ENCODE measurements at regions not wholly inside any gene's neighbourhood (a gene's known extent, or its start where the extent isn't known, plus 50 kb on each side); places are given as distances from the start of the nearest gene placed in this dataset.

DNA sequence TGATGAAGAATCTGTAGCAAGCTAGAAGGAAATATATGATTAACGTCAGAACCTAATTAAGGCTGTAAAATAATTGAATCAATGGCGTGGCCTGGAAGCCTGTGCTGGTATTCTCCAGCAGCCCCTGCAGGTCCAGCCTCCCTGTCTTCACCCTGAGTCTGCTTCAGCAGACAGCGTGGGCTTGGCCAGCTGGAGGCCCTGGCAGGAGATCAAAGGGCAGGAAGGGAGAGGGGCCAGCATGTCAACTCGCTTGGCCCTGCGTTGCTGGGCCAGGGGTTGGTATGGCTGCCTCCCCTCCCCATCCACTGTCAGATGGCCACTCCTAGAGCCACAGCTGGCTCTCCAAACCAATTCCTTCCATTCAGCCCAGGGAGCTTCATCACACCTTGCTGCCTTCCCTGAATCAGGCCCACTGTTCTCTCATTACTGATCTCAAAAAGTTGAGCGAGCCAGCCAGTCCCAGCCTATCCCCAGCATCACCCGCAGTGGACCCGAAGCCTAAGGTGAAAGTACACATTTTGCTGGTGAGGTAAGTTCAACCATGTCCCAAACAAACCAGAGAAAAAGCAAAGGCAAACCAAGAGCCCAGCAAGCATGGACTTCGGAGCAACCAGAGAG, 228.4 kb upstream of the AGAP1 start:
- DNase-seq, result no peak

- DNase-seq, result no peak
Measured at GRCh38 chr2:235267251-235267650, 226.6 kb upstream of the AGAP1 start.

GRCh38 chr2:235268535-235268934, 225.3 kb upstream of the AGAP1 start:
- DNase-seq, result no peak

GRCh38 chr2:235270291-235270690, 223.6 kb upstream of the AGAP1 start:
- no peak for DNase-seq

- DNase-seq, result peak; percentile 47
Measured at GRCh38 chr2:235270956-235271355, 222.9 kb upstream of the AGAP1 start.

- DNase-seq, result no peak
Measured at GRCh38 chr2:235271936-235272335, 221.9 kb upstream of the AGAP1 start.

- no peak for DNase-seq
Measured at GRCh38 chr2:235274023-235274422, 219.8 kb upstream of the AGAP1 start.

- DNase-seq, result no peak
Measured at GRCh38 chr2:235277485-235277884, 216.4 kb upstream of the AGAP1 start.

- DNase-seq, result no peak
Measured at GRCh38 chr2:235278771-235279355, 215.0 kb upstream of the AGAP1 start.

- DNase-seq, result no peak
Measured at GRCh38 chr2:235279965-235280364, 213.9 kb upstream of the AGAP1 start.

- DNase-seq, result no peak
Measured at GRCh38 chr2:235283246-235283645, 210.6 kb upstream of the AGAP1 start.

GRCh38 chr2:235286622-235287374, 207.0 kb upstream of the AGAP1 start:
- no peak for DNase-seq

GRCh38 chr2:235287375-235287733, 206.5 kb upstream of the AGAP1 start:
- DNase-seq, result no peak

GRCh38 chr2:235291461-235291860, 202.4 kb upstream of the AGAP1 start:
- DNase-seq, result peak; percentile 32

DNA sequence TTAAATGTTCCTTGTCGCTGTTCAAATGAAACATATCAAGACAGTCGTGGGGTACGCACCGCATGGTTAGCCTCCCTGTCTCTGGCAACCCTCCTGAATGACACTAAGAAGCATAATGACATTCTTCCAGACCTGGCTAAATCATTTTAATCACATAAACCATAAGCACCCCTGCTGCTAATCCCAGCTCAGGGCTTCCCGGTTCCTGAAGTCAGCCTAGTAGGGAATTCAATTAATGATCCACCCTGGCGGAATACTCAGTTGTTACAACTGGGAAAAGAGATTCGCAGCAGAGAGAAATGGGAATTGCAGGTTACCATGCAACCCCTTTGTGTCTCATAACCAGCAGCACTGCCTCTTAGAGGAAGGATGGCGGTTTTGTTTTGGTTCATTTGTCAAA, 200.8 kb upstream of the AGAP1 start:
- no peak for DNase-seq

DNA sequence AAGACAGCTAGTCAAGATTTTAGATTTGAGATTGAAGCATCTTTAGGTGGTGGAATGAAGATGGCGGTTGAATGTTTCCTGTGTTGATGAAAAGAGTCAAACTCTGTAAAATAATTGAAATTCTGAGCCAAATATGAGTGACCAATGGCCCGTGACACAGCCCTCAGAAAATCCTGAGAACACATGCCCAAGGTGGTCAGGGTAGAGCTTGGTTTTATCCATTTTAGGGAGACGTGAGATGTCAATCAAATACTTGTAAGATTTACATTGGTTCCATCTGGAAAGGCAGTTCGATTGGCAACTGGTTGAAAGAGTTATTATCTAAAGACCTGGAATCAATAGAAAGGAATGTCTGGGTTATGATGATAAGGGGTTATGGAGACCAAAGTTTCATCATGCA, 198.0 kb upstream of the AGAP1 start:
- no peak for DNase-seq

- DNase-seq, result peak; percentile 83
Measured at GRCh38 chr2:235300368-235301201, 193.3 kb upstream of the AGAP1 start.

DNA sequence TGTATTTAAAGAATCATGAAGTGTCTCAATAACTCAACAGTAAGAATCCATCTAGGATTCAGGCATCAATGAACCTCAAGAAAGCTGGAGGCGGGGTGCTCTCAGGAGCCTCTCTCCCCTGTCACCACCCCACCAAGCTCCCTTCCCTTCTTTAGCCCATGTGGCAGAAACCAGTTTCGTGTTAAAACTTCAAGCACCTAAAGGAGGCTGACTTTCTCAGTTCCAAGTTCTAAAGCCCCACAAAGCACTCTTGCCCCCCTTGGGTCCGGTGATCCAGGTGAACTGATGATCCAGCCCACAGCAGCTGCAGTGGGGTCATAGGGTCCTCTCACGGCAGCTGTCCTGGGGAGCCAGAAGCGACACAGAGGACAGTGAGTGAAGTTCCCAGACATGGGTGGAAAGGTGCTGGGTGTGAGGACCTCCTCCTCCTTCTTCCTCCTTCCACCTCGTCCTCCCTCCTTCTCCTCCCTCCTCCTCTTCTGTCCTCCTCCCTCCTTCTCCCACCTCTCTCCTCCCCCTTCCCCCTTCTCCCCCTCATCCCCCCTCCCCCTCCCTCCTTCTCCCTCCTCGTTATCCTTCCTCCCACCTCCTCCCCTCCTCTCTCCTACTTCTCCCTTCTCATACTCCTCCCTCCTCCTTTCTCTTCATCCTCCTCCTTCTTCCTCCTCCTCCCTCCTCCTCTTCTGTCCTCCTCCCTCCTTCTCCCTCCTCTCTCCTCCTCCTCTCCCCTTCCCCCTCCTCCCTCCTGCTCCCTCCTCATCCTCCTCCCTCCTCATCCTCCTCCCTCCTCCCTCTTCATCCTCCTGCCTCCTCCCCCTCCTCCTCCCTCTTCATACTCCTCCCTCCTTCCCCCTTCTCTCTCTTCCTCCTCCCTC, 192.4 kb upstream of the AGAP1 start:
- peak; percentile 38 for DNase-seq

- no peak for DNase-seq
Measured at GRCh38 chr2:235302263-235302662, 191.6 kb upstream of the AGAP1 start.

GRCh38 chr2:235303499-235304291, 190.1 kb upstream of the AGAP1 start:
- DNase-seq, result no peak

DNA sequence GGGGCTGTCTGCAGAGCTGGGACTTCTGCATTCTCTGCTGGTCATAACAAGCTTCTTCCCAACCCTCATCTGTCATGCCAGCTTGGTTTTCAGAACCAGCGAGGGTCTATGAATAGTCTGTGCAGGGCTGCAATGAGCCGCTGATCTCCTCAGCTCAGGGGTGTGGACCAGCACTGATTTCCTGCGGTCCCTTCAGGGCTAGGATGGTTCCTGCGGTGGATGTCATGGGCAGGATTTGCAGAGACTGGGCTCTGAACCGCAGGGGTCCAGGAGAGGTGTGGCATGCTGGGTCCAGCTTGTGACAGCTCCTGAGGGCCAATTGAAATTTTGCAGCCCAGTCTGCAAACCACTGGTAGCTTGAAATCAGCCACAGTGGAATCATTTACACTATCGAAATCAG, 188.2 kb upstream of the AGAP1 start:
- no peak for DNase-seq

DNA sequence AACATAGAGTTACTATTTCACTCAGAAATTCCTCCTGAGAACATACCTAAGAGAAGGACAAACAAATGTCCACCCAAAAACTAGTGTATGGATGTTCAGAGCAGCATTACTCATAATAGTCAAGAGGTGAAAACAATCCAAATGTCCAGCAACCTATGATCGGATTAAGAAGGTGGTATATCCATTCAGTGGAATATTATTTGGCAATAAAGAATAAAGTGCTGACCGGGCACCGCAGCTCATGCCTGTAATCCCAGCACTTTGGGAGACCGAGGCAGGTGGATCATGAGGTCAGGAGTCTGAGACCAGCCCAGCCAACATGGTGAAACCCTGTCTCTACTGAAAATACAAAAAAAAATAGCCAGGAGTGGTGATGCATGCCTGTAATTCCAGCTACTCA, 182.8 kb upstream of the AGAP1 start:
- no peak for DNase-seq
